ENCODE measurements at regions not wholly inside any gene's neighbourhood (a gene's known extent, or its start where the extent isn't known, plus 50 kb on each side); places are given as distances from the start of the nearest gene placed in this dataset.
"Not testable (repeated sequence)": the region's sequence is repeated elsewhere in the genome, so short reads cannot be mapped to it uniquely, and the experiment has no call there.

- H3K27ac Mint-ChIP-seq: no peak overlapping the region
- POLR2A ChIA-PET: no interaction called here
- no peak for DNase-seq
- no peaks in the 10 kb centered on the region for H3K27me3 Mint-ChIP-seq
- no peaks in the 10 kb centered on the region for H3K4me1 Mint-ChIP-seq
- H3K9me3 Mint-ChIP-seq: no peaks in the 10 kb centered on the region
- ATAC-seq (ENCODE audit: low read depth): no peak
- no peak overlapping the region for H3K4me3 Mint-ChIP-seq
- no peaks in the 10 kb centered on the region for H3K36me3 Mint-ChIP-seq
These were observed 442.6 kb downstream of the MAT2B start for GRCh38 chr5:163947848-163948666.

- Mint-ChIP-seq H3K4me3 (no peak overlapping the region), H3K27me3 (no peaks in the 10 kb centered on the region), H3K9me3 (no peaks in the 10 kb centered on the region), H3K27ac (no peak overlapping the region), H3K36me3 (no peaks in the 10 kb centered on the region), H3K4me1 (no peaks in the 10 kb centered on the region)
- DNase-seq: no peak
- POLR2A ChIA-PET: no interaction called here
- no peak for ATAC-seq (ENCODE audit: low read depth)
These were observed 444.8 kb downstream of the MAT2B start for GRCh38 chr5:163950248-163950647.

DNA sequence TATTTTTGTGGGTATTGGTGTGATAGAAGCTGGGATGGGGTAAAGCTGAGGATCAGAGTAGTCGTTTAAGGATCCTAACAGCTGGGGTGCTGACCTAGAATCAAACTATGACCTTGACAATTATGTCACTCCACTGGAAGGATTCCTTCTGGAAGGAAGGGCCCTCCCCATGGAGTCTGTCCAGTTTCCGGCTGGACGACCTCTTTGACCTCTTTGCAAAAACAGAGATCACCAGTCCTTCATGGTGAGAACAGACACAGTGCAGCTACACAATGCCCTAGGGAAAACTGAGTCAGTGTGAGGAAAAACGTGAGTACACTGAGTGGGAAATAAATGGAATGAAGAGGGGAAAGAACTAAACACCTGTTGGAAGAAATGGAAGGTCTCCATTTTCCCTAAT is 445.6 kb downstream of the MAT2B start:
- DNase-seq (no peak), ATAC-seq (ENCODE audit: low read depth) (no peak)
- Mint-ChIP-seq H3K36me3 (no peaks in the 10 kb centered on the region), H3K9me3 (no peaks in the 10 kb centered on the region), H3K4me3 (no peak overlapping the region), H3K27me3 (no peaks in the 10 kb centered on the region), H3K27ac (no peak overlapping the region), H3K4me1 (no peaks in the 10 kb centered on the region)
- POLR2A ChIA-PET: no interaction called here

- DNase-seq (no peak), ATAC-seq (ENCODE audit: low read depth) (no peak)
- no peaks in the 10 kb centered on the region for H3K36me3 Mint-ChIP-seq
- no peaks in the 10 kb centered on the region for H3K27me3 Mint-ChIP-seq
- H3K4me1 Mint-ChIP-seq: no peaks in the 10 kb centered on the region
- POLR2A ChIA-PET: no interaction called here
- H3K9me3 Mint-ChIP-seq: no peaks in the 10 kb centered on the region
- H3K27ac Mint-ChIP-seq: no peak overlapping the region
- H3K4me3 Mint-ChIP-seq: no peak overlapping the region
These were observed 448.5 kb downstream of the MAT2B start for GRCh38 chr5:163953901-163954300.

DNA sequence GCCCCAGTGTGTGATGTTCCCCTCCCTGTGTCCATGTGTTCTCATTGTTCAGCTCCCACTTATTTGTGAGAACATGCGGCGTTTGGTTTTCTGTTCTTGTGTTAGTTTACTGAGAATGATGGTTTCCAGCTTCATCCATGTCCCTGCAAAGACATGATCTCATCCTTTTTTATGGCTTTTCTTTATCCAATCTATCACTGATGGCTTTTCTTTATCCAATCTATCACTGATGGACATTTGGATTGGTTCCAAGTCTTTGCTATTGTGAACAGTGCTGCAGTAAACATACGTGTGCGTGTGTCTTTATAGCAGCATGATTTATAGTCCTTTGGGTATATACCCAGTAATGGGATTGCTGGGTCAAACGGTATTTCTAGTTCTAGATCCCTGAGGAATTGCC is 455.8 kb downstream of the MAT2B start:
- H3K36me3 Mint-ChIP-seq; H3K9me3 Mint-ChIP-seq; H3K27ac Mint-ChIP-seq; H3K4me3 Mint-ChIP-seq; POLR2A ChIA-PET; ATAC-seq (ENCODE audit: low read depth); DNase-seq; H3K4me1 Mint-ChIP-seq; H3K27me3 Mint-ChIP-seq: not testable (repeated sequence)

- Mint-ChIP-seq H3K4me3 (no peak overlapping the region), H3K9me3 (no peaks in the 10 kb centered on the region), H3K27ac (no peak overlapping the region), H3K36me3 (no peaks in the 10 kb centered on the region), H3K27me3 (no peaks in the 10 kb centered on the region), H3K4me1 (no peaks in the 10 kb centered on the region)
- DNase-seq (no peak), ATAC-seq (ENCODE audit: low read depth) (no peak)
- POLR2A ChIA-PET: no interaction called here
These were observed 458.5 kb downstream of the MAT2B start for GRCh38 chr5:163963881-163964280.

DNA sequence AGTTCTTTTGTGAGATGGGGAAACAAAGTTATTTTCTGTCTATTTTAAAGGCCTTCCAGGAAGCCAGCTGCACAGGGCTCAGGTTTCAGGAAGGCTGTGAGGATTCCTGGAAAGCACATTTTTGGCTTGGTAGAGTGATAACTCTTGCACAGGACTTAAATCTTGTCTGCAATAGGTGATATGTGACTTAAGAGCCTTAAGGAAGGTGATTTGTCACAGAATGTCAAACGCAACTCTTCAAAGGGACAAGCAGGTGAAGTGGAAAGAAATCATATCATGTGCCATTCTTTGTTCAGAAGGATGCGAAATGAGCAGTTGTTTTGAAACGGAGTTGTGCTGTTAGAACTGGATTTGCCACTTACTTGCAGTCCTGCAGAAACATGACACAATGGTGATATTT is 459.3 kb downstream of the MAT2B start:
- Mint-ChIP-seq H3K4me3 (no peak overlapping the region), H3K9me3 (no peaks in the 10 kb centered on the region), H3K27me3 (no peaks in the 10 kb centered on the region), H3K27ac (no peak overlapping the region), H3K36me3 (no peaks in the 10 kb centered on the region), H3K4me1 (no peaks in the 10 kb centered on the region)
- ATAC-seq (ENCODE audit: low read depth) (no peak), DNase-seq (no peak)
- POLR2A ChIA-PET: no interaction called here

DNA sequence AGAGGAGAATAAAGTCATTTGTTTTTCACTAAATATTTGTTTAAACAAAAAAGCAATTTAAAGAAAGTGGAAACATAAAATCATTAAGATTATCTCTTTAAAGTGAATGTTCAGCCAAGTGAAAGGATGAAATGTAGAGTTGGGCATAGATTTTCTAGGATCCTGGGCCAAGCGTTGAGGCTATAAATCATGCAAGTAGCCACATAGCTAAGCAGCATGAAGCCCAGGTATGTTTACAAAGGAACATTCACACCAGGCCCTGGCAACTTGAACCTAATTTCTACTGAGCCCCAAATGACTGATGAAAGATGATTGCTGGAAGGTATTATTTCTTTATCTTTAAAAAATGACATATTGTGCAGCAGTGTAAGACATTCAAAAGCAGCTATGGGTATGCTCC is 461.8 kb downstream of the MAT2B start:
- Mint-ChIP-seq H3K4me1 (no peaks in the 10 kb centered on the region), H3K27ac (no peak overlapping the region), H3K27me3 (no peaks in the 10 kb centered on the region), H3K9me3 (no peaks in the 10 kb centered on the region), H3K4me3 (no peak overlapping the region), H3K36me3 (no peaks in the 10 kb centered on the region)
- ATAC-seq (ENCODE audit: low read depth): no peak
- POLR2A ChIA-PET: no interaction called here
- no peak for DNase-seq

- no peak for ATAC-seq (ENCODE audit: low read depth)
- Mint-ChIP-seq H3K27ac (no peak overlapping the region), H3K4me3 (no peak overlapping the region), H3K9me3 (no peaks in the 10 kb centered on the region), H3K4me1 (no peaks in the 10 kb centered on the region), H3K27me3 (no peaks in the 10 kb centered on the region), H3K36me3 (no peaks in the 10 kb centered on the region)
- DNase-seq: no peak
- POLR2A ChIA-PET: no interaction called here
These were observed 463.2 kb downstream of the MAT2B start for GRCh38 chr5:163968651-163969050.

- no peaks in the 10 kb centered on the region for H3K27me3 Mint-ChIP-seq
- no peaks in the 10 kb centered on the region for H3K9me3 Mint-ChIP-seq
- ATAC-seq (ENCODE audit: low read depth): no peak
- no peak overlapping the region for H3K27ac Mint-ChIP-seq
- H3K4me1 Mint-ChIP-seq: no peaks in the 10 kb centered on the region
- no peaks in the 10 kb centered on the region for H3K36me3 Mint-ChIP-seq
- H3K4me3 Mint-ChIP-seq: no peak overlapping the region
- no peak for DNase-seq
- POLR2A ChIA-PET: no interaction called here
These were observed 471.3 kb downstream of the MAT2B start for GRCh38 chr5:163976696-163977095.

- POLR2A ChIA-PET: no interaction called here
- no peaks in the 10 kb centered on the region for H3K36me3 Mint-ChIP-seq
- no peak overlapping the region for H3K4me3 Mint-ChIP-seq
- no peak overlapping the region for H3K27ac Mint-ChIP-seq
- no peaks in the 10 kb centered on the region for H3K27me3 Mint-ChIP-seq
- no peaks in the 10 kb centered on the region for H3K4me1 Mint-ChIP-seq
- DNase-seq: no peak
- no peaks in the 10 kb centered on the region for H3K9me3 Mint-ChIP-seq
- no peak for ATAC-seq (ENCODE audit: low read depth)
These were observed 473.5 kb downstream of the MAT2B start for GRCh38 chr5:163978897-163979296.

GRCh38 chr5:163988566-163988965 is 483.1 kb downstream of the MAT2B start:
- no peak for DNase-seq
- no peaks in the 10 kb centered on the region for H3K27me3 Mint-ChIP-seq
- H3K36me3 Mint-ChIP-seq: no peaks in the 10 kb centered on the region
- no peak for ATAC-seq (ENCODE audit: low read depth)
- H3K27ac Mint-ChIP-seq: no peak overlapping the region
- H3K9me3 Mint-ChIP-seq: peaks cover 3% of the 10 kb centered on the region
- POLR2A ChIA-PET: interaction anchor here (0.6 kb wide), 1 partner anchor 22 kb away, joined by 3 read pairs; no protein-coding TSS in a partner anchor
- no peak overlapping the region for H3K4me3 Mint-ChIP-seq
- no peaks in the 10 kb centered on the region for H3K4me1 Mint-ChIP-seq

- H3K4me1 Mint-ChIP-seq: no peaks in the 10 kb centered on the region
- ATAC-seq (ENCODE audit: low read depth): no peak
- no peaks in the 10 kb centered on the region for H3K9me3 Mint-ChIP-seq
These were observed 487.7 kb downstream of the MAT2B start for GRCh38 chr5:163993126-163993525.

GRCh38 chr5:163995206-163995605 is 489.8 kb downstream of the MAT2B start:
- Mint-ChIP-seq H3K36me3 (no peaks in the 10 kb centered on the region), H3K4me1 (peaks cover 2% of the 10 kb centered on the region), H3K4me3 (no peak overlapping the region), H3K9me3 (no peaks in the 10 kb centered on the region), H3K27ac (no peak overlapping the region), H3K27me3 (no peaks in the 10 kb centered on the region)
- POLR2A ChIA-PET: no interaction called here
- ATAC-seq (ENCODE audit: low read depth) (no peak), DNase-seq (no peak)

More at GRCh38 chr5:163993126-163993525, 487.7 kb downstream of the MAT2B start:
- Mint-ChIP-seq H3K36me3 (no peaks in the 10 kb centered on the region), H3K27ac (no peak overlapping the region), H3K4me3 (no peak overlapping the region), H3K27me3 (no peaks in the 10 kb centered on the region)
- POLR2A ChIA-PET: no interaction called here
- no peak for DNase-seq

DNA sequence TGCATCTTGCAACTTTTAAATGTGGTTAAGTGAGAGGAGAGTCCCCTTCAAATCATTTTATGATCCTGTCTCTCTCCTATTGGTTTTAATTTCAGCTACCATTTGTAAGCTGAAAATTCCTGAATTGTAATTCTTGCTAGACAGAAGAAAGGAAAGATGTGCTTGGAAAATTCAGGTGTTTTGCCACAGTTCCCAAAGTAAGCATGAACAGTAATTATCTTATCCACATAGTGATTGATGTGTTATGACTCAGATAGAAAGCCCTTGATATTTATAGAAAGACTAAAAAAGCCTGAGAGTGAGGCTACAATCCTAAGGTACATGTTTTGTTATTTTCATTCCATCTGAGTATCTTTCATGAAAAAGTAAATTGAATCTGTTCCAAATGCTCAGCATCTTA is 492.5 kb downstream of the MAT2B start:
- no peak overlapping the region for H3K27ac Mint-ChIP-seq
- H3K4me3 Mint-ChIP-seq: no peak overlapping the region
- DNase-seq (no peak), ATAC-seq (ENCODE audit: low read depth) (no peak)
- H3K36me3 Mint-ChIP-seq: no peaks in the 10 kb centered on the region
- POLR2A ChIA-PET: no interaction called here
- H3K4me1 Mint-ChIP-seq: peaks cover 2% of the 10 kb centered on the region
- H3K9me3 Mint-ChIP-seq: no peaks in the 10 kb centered on the region
- H3K27me3 Mint-ChIP-seq: no peaks in the 10 kb centered on the region

All from activated naive CD8-positive, alpha-beta T cell treated with anti-CD3 and anti-CD28 coated beads, Interleukin-2, amount 10 ng/mL, durations not matched to agents 7 days and 5 days (primary cell).